DOHH2 (cell line): ENCODE measurements at regions not wholly inside any gene's neighbourhood (a gene's known extent, or its start where the extent isn't known, plus 50 kb on each side); places are given as distances from the start of the nearest gene placed in this dataset.

Source experiments
- CTCF ChIP-seq: fragments of 200-600 bp; sonication (generic); IDR thresholded peaks from one replicate; pipeline ENCODE4 v1.5.1; 2014; ENCODE audit warnings: antibody characterized with exemption, mild to moderate bottlenecking, low read depth, low read length; ENCODE audit not compliant: poor library complexity, severe bottlenecking
- EZH2phosphoT487 ChIP-seq: fragments of 200-600 bp; sonication (generic); IDR thresholded peaks from 2 replicates; pipeline ENCODE4 v1.6.1; 2017; ENCODE audit warnings: borderline replicate concordance, mild to moderate bottlenecking, antibody characterized with exemption, low read length, moderate library complexity, mixed read lengths

GRCh38 chr4:55001538-55001937 is 123.9 kb downstream of the KDR start:
- TF ChIP-seq CTCF = no peak
- no peak for TF ChIP-seq EZH2phosphoT487
